Stimulated activated CD4-positive, alpha-beta T cell treated with anti-CD3 and anti-CD28 coated beads, Interleukin-2, amount 100 ng/mL, for 24 hours (primary cell): ENCODE measurements at regions not wholly inside any gene's neighbourhood (a gene's known extent, or its start where the extent isn't known, plus 50 kb on each side); places are given as distances from the start of the nearest gene placed in this dataset.

Experiments used
- DNase-seq, 2 donors: peaks; one replicate each; pipeline ENCODE4 v3.0.0-alpha.2; 2020

GRCh38 chr2:120961396-120961795, 225.7 kb downstream of the GLI2 start:
- no peak for DNase-seq

- no peak for DNase-seq
Measured at GRCh38 chr2:120963997-120964705, 228.5 kb downstream of the GLI2 start.

GRCh38 chr2:120964819-120965218, 229.2 kb downstream of the GLI2 start:
- no peak for DNase-seq

- no peak for DNase-seq
Measured at GRCh38 chr2:120966510-120967254, 231.0 kb downstream of the GLI2 start.

- DNase-seq = no peak
Measured at GRCh38 chr2:120968307-120969015, 232.8 kb downstream of the GLI2 start.

GRCh38 chr2:120969613-120970355, 234.1 kb downstream of the GLI2 start:
- DNase-seq = no peak

- DNase-seq = no peak
Measured at GRCh38 chr2:120971866-120972265, 236.2 kb downstream of the GLI2 start.

- no peak for DNase-seq
Measured at GRCh38 chr2:120972286-120972685, 236.6 kb downstream of the GLI2 start.

GRCh38 chr2:120973196-120973595, 237.5 kb downstream of the GLI2 start:
- DNase-seq = no peak

GRCh38 chr2:120974950-120975349, 239.3 kb downstream of the GLI2 start:
- DNase-seq = no peak

GRCh38 chr2:120976501-120977307, 241.0 kb downstream of the GLI2 start:
- DNase-seq = no peak

- no peak for DNase-seq
Measured at GRCh38 chr2:120977582-120978358, 242.1 kb downstream of the GLI2 start.

GRCh38 chr2:120978359-120979050, 242.8 kb downstream of the GLI2 start:
- no peak for DNase-seq

GRCh38 chr2:120979398-120979797, 243.7 kb downstream of the GLI2 start:
- DNase-seq = no peak

GRCh38 chr2:120979921-120980320, 244.3 kb downstream of the GLI2 start:
- no peak for DNase-seq

GRCh38 chr2:120981443-120981842, 245.8 kb downstream of the GLI2 start:
- DNase-seq = no peak

- no peak for DNase-seq
Measured at GRCh38 chr2:120982598-120982997, 246.9 kb downstream of the GLI2 start.

- no peak for DNase-seq
Measured at GRCh38 chr2:120983344-120983743, 247.7 kb downstream of the GLI2 start.

GRCh38 chr2:120984046-120984445, 248.4 kb downstream of the GLI2 start:
- DNase-seq = no peak

GRCh38 chr2:120984452-120985173, 248.9 kb downstream of the GLI2 start:
- DNase-seq = no peak
